Activated CD8-positive, alpha-beta memory T cell treated with anti-CD3 and anti-CD28 coated beads, Interleukin-2, amount 50 U/mL, for 48 hours (primary cell): ENCODE measurements at regions not wholly inside any gene's neighbourhood (a gene's known extent, or its start where the extent isn't known, plus 50 kb on each side); places are given as distances from the start of the nearest gene placed in this dataset.
"Not testable (repeated sequence)": the region's sequence is repeated elsewhere in the genome, so short reads cannot be mapped to it uniquely, and the experiment has no call there.

Experiments used
- DNase-seq: peaks from one replicate; pipeline ENCODE4 v3.0.0-alpha.2; 2020

GRCh38 chr1:79519084-79519760 lies 512.7 kb upstream of the ADGRL4 start:
- no peak for DNase-seq

DNA sequence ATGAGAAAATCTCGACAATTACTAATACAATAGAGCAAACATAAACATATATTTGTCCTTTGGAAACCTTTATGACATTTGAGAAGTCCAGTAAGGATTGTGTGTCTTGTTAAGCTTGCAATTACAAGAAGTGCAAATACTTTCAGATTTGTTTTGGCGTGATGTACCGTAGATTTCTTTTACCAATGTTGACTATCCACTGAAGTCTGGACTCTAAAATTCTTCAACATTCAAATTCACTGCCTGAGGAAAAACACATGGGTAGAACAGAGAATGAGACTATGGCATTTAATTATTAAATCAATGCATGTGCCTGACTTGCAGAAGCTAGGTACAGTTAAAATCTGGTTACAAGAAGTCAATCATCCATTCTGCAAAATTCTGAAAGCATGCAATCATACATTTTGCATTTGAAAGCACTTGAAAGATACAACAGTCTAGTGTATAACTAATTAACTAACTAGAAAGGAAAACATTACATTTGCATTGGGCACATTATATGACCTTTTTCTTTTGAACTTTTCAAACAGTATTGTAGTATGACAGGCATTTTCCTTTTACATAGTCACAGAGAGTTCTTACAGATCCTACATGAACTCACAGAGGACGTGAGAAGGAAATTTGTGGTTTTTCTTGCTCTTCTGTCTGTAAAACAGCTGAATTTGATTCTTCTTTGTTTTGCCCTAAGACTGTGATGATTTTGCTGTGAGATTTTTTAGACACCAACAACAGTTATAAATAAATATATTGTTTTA lies 511.1 kb upstream of the ADGRL4 start:
- DNase-seq, result no peak

- no peak for DNase-seq
Observed at GRCh38 chr1:79507770-79508169, 501.2 kb upstream of the ADGRL4 start.

DNA sequence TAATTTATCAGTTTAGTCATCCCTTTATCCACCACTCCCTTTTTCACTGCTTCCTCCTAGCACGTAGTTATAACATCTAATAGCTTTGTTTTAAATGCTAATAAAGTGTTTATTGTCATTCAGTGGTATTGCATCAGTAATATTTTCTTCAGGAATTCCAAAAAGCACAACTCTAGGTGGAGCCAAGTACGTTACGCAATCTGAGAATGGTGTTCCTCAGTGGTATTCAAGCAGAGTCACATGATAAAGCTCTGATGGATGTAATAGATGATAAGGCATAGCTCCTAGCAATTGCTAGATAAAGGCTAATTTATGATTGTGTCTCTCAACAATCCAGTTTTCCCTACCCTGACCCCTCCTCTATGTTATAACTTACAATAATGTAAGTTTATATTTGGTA lies 494.6 kb upstream of the ADGRL4 start:
- DNase-seq, result no peak

GRCh38 chr1:79499541-79499940 lies 493.0 kb upstream of the ADGRL4 start:
- no peak for DNase-seq

DNA sequence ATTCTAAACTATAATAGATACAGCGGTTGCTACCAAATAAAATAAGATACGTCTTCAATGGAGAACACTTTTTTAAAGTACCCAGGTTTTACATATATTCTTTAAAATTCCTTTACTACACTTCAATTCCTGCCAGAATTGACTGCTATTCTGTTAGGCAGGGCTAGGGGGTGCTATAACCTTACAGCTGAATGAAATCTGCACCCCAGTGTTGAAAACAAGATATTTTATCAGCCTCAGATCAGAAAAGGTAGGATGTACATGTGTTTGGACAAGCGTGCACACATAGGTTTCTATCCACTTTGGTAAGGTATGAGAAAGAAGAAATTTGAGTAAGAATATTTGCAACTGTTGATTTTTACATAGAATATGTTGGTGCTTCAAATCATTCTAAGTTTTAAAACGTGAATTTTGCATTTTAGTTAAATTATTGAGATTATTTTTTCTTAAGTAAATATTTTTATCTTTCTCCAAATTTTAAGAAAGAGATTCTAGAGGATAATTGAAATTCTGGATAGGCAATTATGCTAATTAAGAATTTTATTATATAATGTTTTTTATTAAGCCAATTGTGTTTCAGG lies 490.8 kb upstream of the ADGRL4 start:
- no peak for DNase-seq

GRCh38 chr1:79496129-79496528 lies 489.6 kb upstream of the ADGRL4 start:
- DNase-seq, result no peak

DNA sequence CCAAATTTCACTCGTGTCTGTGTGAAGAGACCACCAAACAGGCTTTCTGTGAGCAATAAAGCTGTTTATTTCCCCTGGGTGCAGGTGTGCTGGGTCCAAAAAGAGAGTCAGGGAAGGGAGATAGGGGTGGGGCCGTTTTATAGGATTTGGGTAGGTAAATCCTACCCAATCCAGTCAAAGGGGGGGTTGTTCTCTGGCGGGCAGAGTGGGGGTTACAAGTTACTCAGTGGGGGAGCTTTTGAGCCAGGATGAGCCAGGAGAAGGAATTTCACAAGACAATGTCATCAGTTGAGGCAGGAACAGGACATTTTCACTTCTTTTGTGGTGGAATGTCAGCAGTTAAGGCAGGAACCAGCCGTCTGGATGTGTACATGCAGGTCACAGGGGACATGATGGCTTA lies 487.2 kb upstream of the ADGRL4 start:
- not testable (repeated sequence) for DNase-seq

DNA sequence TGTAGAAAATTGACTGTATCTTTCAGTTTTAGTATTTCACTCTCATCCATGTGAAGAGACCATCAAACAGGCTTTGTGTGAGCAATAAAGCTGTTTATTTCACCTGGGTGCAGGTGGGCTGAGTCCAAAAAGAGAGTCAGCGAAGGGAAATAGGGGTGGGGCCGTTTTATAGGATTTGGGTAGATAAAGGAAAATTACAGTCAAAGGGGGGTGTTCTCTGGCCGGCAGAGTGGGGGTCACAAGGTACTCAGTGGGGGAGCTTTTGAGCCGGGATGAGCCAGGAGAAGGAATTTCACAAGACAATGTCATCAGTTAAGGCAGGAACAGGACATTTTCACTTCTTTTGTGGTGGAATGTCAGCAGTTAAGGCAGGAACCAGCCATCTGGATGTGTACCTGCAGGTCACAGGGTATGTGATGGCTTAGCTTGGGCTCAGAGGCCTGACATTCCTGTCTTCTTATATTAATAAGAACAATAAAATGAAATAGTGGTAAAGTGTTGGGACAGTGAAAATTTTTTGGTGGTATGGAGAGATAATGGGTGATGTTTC lies 482.1 kb upstream of the ADGRL4 start:
- DNase-seq, result not testable (repeated sequence)

DNA sequence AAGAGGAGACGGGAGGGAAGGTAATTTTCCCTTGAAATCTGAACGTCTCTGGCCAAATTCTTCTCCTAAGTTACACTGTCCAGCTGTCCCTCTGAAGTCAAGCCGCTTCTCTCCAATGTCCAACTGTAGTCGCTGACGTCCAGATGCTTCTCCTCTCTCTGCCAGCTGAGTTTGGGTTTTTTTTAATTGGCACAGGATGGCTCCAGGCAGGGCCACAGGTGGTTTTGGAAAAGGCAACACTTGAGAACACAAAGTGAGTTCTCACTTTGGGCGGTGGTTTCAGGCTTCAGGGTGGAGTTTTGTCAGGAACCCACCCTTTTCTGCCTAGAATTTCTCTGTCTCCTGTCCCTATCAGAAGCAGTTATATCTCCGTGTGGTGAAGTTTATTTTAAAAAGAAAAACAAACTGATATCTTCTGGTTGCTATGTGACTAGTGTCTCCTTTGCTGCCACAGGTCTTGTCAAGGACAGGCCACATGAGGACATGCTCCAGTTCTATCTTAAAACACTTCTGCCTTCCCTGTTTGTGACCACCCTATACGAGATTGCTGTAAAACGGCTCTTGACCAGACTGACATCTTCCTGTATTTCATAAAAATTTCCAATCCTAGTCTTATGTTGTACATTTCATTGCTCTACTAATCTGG lies 472.3 kb upstream of the ADGRL4 start:
- DNase-seq, result no peak

DNA sequence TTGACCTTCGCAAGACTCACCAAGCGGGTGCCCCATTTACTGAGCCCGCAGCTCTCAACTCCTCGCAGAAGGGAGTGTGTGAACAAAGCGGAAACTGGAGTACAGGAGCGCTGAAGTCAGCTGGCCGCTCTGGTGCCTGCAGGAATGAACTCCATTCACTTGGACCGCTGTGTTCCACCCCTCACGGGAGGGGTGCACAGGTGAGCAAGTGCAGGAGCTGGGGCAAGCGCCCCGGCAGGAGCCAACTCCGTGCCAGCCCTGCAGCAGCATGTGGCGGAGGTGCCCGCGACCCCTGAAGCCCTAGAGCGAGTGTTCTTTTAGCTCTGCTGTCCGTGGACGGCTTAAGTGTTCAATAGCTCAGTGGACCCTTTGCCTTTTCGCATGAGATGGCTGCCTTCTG lies 471.6 kb upstream of the ADGRL4 start:
- no peak for DNase-seq

- DNase-seq, result no peak
Observed at GRCh38 chr1:79472067-79472656, 465.6 kb upstream of the ADGRL4 start.

DNA sequence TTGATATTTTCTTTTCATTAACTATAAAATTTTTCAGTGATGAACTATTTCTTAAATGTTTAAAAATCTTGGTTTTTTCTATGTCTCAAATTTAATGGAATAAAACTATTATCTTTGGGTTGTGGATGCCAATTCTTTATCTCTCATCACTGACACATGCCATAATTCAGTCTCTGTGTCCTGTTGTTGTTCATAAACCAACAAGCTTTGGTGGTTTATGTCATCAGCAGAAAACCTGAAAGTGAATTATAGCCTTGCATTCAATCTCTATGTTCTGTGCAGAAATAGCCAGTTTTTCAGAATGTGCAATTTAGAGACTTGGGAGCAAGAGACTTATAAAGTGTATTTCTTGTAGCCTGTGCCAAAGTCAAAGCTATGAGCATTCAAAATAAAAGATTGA lies 462.6 kb upstream of the ADGRL4 start:
- no peak for DNase-seq

DNA sequence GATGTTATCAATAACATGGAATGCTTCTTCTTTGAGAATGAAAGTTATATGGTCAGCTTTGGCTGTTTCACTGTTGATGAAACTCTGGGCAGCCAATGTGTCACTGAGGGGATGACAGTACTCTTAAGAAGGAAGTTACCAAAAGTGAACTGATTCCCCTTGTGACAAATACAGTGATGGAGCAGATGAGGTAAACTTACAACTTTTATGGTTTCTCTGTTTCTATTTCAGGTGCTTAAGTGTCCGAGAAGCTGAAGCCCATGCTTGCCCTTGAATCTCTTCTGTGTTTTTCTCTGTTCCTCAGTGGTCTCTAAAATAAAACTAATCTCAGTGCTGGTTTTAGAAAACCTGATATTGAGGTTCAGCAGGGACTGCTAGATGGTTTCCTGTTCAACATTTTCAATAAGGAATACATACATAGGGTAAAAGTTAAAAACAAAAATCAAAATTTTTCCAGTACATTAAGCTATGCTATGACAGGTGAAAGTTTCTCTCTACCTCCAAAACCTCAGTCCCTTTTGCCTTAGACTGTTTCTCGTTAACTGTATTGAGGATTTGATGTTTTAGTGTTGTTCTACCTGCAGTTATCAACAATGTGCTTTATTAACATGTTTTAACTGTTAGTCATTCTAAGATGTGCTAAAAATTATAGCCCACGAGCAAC lies 454.4 kb upstream of the ADGRL4 start:
- DNase-seq, result no peak

DNA sequence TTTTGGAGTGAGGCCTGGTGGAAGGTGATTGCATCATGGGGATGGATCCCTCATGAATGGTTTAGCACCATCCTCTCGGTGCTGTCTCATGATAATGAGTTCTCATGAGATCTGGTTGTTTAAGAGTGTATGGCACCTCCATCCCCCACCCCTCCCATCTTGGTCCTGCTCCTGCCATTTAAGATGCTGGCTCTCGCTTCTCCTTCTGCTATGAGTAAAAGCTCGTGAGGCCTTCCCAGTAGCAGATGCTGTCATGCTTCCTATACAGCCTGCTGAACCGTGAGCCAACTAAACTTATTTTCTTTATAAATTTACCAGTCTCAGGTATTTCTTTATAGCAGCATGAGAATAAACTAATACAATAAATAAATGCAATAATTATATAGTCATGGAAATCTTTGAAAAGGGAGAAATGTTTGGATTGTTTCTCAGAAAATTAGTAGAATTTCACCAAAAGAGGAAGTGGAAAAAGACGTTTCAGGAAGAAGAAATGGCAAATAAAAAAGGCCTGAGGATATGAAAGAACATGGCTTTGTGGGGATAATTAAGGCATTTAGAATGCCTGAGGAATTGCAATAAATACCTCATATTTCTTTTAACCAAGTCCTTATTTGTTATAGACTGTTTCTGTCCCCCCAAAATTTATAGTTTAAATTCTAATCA lies 451.2 kb upstream of the ADGRL4 start:
- no peak for DNase-seq

- DNase-seq, result no peak
Observed at GRCh38 chr1:79448426-79448825, 441.9 kb upstream of the ADGRL4 start.

DNA sequence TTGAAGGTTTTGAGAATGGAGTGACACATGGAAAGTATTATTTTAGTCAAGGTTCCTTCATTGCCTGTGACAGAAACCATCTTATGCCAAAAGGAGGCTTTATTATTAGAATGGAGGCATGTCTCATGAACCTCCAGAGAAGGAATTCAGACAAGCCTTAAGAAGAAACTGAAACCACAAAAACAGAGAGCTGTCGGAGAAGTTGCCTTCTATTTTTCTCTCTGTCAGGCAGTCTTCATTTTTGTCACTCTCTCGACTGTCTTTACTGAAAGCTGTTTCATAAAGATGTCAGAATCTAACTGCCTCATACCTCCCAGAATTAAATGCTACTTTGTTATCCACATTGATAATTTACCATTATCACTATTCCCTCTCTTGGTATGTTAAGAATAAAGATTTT lies 434.7 kb upstream of the ADGRL4 start:
- no peak for DNase-seq

- DNase-seq, result no peak
Observed at GRCh38 chr1:79437540-79437939, 431.0 kb upstream of the ADGRL4 start.

DNA sequence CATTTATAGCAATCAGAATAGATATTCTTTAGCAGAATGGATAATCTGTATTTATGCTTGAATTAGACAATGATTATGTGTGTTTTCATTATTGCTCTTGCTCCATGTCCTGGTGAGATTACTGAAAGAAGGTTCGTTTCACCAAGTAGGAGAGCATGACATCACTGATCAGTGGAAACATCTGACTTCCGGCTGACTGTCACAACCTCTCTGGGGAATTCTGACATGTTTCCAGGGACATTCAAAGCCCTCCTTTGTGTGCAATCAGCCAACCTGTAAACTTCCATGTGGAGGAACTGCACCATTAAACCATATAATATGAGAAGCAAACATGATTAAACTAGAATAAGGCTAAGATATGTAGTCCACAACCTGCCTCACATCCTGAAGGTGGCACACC lies 424.8 kb upstream of the ADGRL4 start:
- DNase-seq, result no peak

- DNase-seq, result no peak
Observed at GRCh38 chr1:79430437-79430836, 423.9 kb upstream of the ADGRL4 start.

DNA sequence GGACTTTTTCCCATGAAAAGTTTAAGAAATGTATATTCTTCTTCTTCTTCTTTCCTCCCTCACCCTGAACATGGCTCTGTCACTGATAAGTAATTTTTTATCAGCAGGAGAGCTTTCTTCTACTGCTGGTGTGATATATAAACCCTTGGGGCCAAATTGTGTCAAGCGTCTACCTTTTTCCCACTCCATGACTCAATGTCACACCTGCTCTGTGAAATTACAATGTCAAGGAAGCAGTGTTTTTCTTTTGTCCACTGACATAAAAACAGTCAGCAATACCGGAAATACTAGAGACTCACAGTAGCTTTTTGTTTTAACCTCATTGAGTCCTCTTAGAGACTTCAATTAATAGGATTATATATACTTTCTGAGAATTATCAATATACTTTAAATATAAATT lies 416.2 kb upstream of the ADGRL4 start:
- no peak for DNase-seq

DNA sequence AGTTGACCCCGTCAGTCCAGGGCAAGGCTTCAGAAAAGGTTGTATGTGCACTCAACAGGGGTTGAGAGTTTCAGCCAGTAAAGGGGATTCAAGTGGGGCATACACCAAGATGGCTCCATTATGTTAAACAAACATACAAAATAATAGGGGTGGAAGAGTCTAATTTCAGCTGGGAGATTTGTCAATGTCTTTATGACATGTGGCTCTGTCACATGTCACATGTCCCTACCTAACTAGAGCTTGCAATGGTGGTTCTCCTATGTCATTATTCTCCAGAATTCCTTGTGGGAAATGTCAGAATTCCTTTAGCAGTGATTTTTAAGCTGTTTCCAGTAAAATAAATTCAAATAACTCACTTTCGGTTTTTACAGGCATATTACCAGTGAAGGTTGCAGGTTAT lies 392.0 kb upstream of the ADGRL4 start:
- no peak for DNase-seq
